D721Med (cell line): ENCODE measurements at regions not wholly inside any gene's neighbourhood (a gene's known extent, or its start where the extent isn't known, plus 50 kb on each side); places are given as distances from the start of the nearest gene placed in this dataset.

ENCODE experiments used
- DNase-seq: peaks from one replicate; pipeline ENCODE4 v3.0.0; 2011; ENCODE audit warnings: low spot score; ENCODE audit not compliant: insufficient read length
- FAIRE-seq: peaks from 2 replicates; lab custom pipeline; 2011; peaks lifted over from hg19 to GRCh38; lab: Jason Lieb, UNC
- TF ChIP-seq, protein P1 (sequence below): IDR thresholded peaks from 2 replicates; pipeline ENCODE4 v1.5.1; 2012; ENCODE audit warnings: mild to moderate bottlenecking, control low read depth; ENCODE audit not compliant: insufficient read depth; ENCODE audit errors: missing control alignments

DNA sequence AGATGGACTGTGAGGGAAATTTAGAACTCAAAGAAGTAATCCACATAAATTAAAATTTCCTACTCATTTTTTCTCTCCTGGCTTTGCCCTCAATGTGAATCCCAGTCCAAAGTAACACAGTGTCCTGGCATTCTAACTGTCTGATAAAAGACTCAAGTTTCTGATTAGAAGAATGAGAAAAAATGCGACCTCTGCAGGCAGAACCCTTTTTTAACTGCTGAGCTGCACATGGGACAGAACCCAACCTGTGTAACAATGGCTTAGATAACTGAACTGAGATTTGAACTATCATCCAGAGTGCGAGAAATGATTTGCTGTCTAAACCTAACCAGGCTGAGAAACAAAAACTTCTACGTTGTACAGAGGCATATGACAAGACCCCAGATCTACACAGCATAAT lies 385.6 kb upstream of the LRRC4C start:
- TF ChIP-seq, protein P1, sequence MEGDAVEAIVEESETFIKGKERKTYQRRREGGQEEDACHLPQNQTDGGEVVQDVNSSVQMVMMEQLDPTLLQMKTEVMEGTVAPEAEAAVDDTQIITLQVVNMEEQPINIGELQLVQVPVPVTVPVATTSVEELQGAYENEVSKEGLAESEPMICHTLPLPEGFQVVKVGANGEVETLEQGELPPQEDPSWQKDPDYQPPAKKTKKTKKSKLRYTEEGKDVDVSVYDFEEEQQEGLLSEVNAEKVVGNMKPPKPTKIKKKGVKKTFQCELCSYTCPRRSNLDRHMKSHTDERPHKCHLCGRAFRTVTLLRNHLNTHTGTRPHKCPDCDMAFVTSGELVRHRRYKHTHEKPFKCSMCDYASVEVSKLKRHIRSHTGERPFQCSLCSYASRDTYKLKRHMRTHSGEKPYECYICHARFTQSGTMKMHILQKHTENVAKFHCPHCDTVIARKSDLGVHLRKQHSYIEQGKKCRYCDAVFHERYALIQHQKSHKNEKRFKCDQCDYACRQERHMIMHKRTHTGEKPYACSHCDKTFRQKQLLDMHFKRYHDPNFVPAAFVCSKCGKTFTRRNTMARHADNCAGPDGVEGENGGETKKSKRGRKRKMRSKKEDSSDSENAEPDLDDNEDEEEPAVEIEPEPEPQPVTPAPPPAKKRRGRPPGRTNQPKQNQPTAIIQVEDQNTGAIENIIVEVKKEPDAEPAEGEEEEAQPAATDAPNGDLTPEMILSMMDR: no peak
- FAIRE-seq (no peak), DNase-seq (no peak)

DNA sequence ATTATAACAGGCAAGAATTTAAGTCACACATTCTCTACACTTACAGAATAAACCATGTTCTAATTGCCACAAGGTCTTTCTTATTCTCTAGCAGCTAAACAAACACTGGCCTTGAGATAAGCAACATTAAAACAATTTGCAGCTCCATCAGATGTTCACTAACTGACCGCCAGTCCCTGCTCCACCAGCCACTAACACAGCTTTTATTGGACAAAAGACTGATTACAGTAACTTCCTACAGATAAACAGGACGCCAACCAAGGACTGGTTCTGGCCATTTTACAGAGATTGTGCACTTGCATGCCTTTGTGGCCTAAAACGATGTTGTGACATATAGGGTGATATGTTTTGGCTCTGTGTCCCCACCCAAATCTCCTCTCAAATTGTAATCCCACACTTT lies 388.9 kb upstream of the LRRC4C start:
- DNase-seq: no peak
- TF ChIP-seq, protein P1: no peak
- FAIRE-seq: no peak

DNA sequence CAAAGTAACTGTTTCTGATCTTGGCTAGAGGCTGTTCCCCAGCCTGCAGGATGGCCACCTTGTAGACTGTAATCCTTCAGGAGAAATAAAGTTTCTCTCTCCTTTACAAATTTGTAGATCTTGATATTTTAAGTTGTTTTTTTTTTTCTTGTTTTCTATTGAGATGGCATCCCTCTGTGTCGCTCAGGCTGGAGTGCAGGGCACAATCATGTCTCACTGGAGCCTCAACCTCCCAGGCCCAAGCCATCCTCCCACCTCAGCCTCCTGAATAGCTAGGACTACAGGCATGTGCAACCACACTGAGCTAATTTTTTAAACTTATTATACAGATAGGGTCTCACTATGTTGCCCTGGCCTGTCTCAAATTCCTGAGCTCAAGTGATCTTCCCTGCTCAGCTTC lies 389.8 kb upstream of the LRRC4C start:
- FAIRE-seq (no peak), DNase-seq (no peak)
- TF ChIP-seq, protein P1: no peak

DNA sequence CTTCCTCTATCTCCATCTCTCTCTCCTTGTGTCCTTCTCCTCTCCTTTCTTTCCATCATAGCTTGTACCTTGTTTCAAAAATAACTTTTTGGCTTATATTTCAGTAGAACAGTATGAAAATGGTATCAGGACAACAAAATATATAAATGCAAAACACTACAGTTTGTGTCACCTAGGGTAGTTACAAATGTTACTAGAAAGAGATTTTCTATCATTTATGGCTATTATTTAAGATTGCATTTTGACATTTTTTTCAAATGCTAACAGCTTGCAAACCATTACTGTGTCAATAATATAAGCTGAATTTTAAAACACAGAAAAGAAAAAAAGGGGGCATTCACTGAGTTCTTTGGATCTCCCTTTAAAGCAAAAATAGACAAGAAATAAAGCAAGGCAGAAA lies 392.3 kb upstream of the LRRC4C start:
- DNase-seq: no peak
- TF ChIP-seq, protein P1: no peak
- no peak for FAIRE-seq

DNA sequence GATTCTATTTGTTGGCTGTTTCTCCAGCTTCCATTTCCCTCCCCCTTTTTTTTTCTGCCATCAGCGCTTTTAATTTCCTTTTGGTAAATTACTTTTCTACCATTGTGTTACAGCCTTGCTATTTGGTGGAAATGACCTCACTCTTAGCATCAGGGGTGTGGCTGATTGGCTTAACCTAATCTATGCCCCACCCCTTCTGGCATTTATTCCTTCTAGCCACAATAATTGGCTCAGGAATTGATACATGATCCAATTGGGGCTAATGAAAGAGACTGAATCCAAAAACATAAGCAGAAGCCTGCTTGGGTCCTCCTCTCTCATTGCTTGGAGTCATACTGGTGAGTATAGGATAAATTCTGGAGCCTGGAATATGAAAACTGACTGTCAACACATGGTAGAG lies 402.4 kb upstream of the LRRC4C start:
- TF ChIP-seq, protein P1: no peak
- FAIRE-seq: no peak
- no peak for DNase-seq

DNA sequence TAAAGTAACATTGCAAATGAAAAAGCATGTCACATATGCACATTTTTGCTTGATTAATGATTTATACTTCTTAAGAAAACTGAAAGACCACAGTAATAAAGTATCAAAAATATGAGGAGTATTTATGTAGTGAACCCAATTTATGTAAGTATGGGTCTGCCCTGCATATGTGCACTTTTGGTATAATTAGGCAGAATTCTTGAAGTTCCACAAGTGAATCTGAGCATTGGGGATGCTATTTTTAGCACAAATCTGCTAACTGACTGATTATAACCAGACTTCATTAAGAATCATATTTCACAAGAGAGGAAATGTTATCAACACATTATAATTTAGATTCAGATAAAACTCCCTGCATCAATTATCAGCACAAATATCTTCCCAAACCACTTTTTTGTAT lies 407.1 kb upstream of the LRRC4C start:
- FAIRE-seq: no peak

DNA sequence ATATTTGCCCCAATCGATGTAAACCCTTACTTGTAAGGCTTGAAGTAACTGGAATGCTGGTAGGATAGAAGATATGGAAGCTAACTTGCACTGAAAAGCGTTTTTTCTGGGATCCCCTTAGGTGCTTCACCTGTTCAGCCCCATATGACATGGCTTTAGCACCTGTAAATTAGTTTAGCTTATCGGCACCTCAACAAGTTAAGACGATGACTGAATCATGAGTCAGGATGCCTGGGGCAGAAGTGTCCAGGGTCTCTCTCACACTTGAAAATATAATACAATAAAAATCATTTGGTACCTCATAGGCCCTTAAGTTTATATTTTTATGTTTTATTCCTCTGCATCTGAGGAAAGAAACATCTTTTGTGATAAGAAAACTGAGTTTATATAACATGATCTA lies 409.2 kb upstream of the LRRC4C start:
- TF ChIP-seq, protein P1: no peak
- FAIRE-seq: no peak
- no peak for DNase-seq

More for the DNA sequence above, 407.1 kb upstream of the LRRC4C start:
- TF ChIP-seq, protein P1: no peak
- no peak for DNase-seq
